Neural progenitor cell (in vitro differentiated cells): ENCODE measurements at regions not wholly inside any gene's neighbourhood (a gene's known extent, or its start where the extent isn't known, plus 50 kb on each side); places are given as distances from the start of the nearest gene placed in this dataset.

ENCODE experiments used
- DNase-seq: peaks from one replicate; pipeline ENCODE4 v3.0.0-alpha.2; 2016; ENCODE audit warnings: low spot score
- H2AFZ ChIP-seq: fragments of 200-600 bp; sonication (generic); replicated peaks from 2 replicates; pipeline ENCODE4 v1.6.1; 2016; ENCODE audit warnings: antibody characterized with exemption
- H3F3A ChIP-seq: fragments of 200-600 bp; sonication (generic); 2 replicates; pipeline ENCODE4 v1.6.1; 2016; ENCODE audit warnings: antibody characterized with exemption, low read depth
- H3K27ac ChIP-seq: fragments of 200-600 bp; sonication (generic); 2 replicates; pipeline ENCODE4 v1.5.1; 2016; ENCODE audit warnings: mild to moderate bottlenecking
- H3K27me3 ChIP-seq: fragments of 200-600 bp; sonication (generic); 2 replicates; pipeline ENCODE4 v1.6.1; 2016; ENCODE audit warnings: mild to moderate bottlenecking, moderate library complexity
- H3K36me3 ChIP-seq: fragments of 200-600 bp; sonication (generic); 2 replicates; pipeline ENCODE4 v1.5.1; 2016
- H3K4me1 ChIP-seq: fragments of 200-600 bp; sonication (generic); 2 replicates; pipeline ENCODE4 v1.6.1; 2016; ENCODE audit warnings: mixed run types
- H3K4me2 ChIP-seq: fragments of 200-600 bp; sonication (generic); 2 replicates; pipeline ENCODE4 v1.6.1; 2016
- H3K4me3 ChIP-seq: fragments of 200-600 bp; sonication (generic); 2 replicates; pipeline ENCODE4 v1.5.1; 2016
- H3K79me2 ChIP-seq: fragments of 200-600 bp; sonication (generic); 2 replicates; pipeline ENCODE4 v1.6.1; 2016; ENCODE audit warnings: low read depth
- H3K9ac ChIP-seq: fragments of 200-600 bp; sonication (generic); 2 replicates; pipeline ENCODE4 v1.6.1; 2016
- H3K9me3 ChIP-seq: fragments of 200-600 bp; sonication (generic); 2 replicates; pipeline ENCODE4 v1.5.1; 2016; ENCODE audit warnings: low read depth
- H4K20me1 ChIP-seq: fragments of 200-600 bp; sonication (generic); 2 replicates; pipeline ENCODE4 v1.6.1; 2016; ENCODE audit warnings: low read depth
- H3K27ac Mint-ChIP-seq: 3 replicates; pipeline ENCODE4 v1.8.0; 2021; ENCODE audit warnings: mixed read lengths
- H3K27me3 Mint-ChIP-seq: 2 replicates; pipeline ENCODE4 v1.8.0; 2022; ENCODE audit warnings: low read depth, mild to moderate bottlenecking, inconsistent platforms, moderate library complexity, mixed read lengths; ENCODE audit not compliant: insufficient read depth
- H3K36me3 Mint-ChIP-seq: 3 replicates; pipeline ENCODE4 v1.8.0; 2021; ENCODE audit warnings: mixed read lengths
- H3K4me1 Mint-ChIP-seq: 3 replicates; pipeline ENCODE4 v1.8.0; 2021; ENCODE audit warnings: mixed read lengths
- H3K4me3 Mint-ChIP-seq: 3 replicates; pipeline ENCODE4 v1.8.0; 2021; ENCODE audit warnings: mild to moderate bottlenecking, moderate library complexity, mixed read lengths
- H3K9me3 Mint-ChIP-seq: 3 replicates; pipeline ENCODE4 v1.8.0; 2020; ENCODE audit warnings: mixed read lengths
- CTCF ChIP-seq: fragments of 200-600 bp; sonication (generic); IDR thresholded peaks from 2 replicates; pipeline ENCODE4 v1.5.1; 2017; ENCODE audit warnings: antibody characterized with exemption, mild to moderate bottlenecking
- EZH2 ChIP-seq: fragments of 200-600 bp; sonication (generic); IDR thresholded peaks from 2 replicates; pipeline ENCODE4 v1.6.1; 2017; ENCODE audit warnings: antibody characterized with exemption, mild to moderate bottlenecking, moderate library complexity
- EZH2phosphoT487 ChIP-seq: fragments of 200-600 bp; sonication (generic); IDR thresholded peaks from 2 replicates; pipeline ENCODE4 v1.6.1; 2017; ENCODE audit warnings: antibody characterized with exemption

- no peak for TF ChIP-seq EZH2phosphoT487
- no peak for TF ChIP-seq EZH2
- TF ChIP-seq CTCF = peak; percentile 96
- Histone ChIP-seq H4K20me1 (no peaks in the 10 kb centered on the region), H3K27ac (no peak overlapping the region)
These were observed 144.4 kb upstream of the ZNF644 start for GRCh38 chr1:91166106-91166712.

GRCh38 chr1:91165033-91165654, 143.3 kb upstream of the ZNF644 start:
- peak overlapping the region; percentile 47 for H2AFZ ChIP-seq

More at GRCh38 chr1:91166106-91166712, 144.4 kb upstream of the ZNF644 start:
- Histone ChIP-seq H3K4me2 (no peak overlapping the region), H2AFZ (peak overlapping the region; percentile 86), H3K27me3 (no peaks in the 10 kb centered on the region), H3K4me1 (peaks cover 6% of the 10 kb centered on the region), H3K4me3 (no peak overlapping the region), H3K79me2 (no peaks in the 10 kb centered on the region), H3K36me3 (no peaks in the 10 kb centered on the region), H3F3A (peaks cover 14% of the 10 kb centered on the region), H3K9ac (no peak overlapping the region), H3K9me3 (no peaks in the 10 kb centered on the region)
- H3K36me3 Mint-ChIP-seq = no peaks in the 10 kb centered on the region
- DNase-seq = peak; percentile 87
- H3K27me3 Mint-ChIP-seq = peaks cover 9% of the 10 kb centered on the region
- no peak overlapping the region for H3K4me3 Mint-ChIP-seq
- H3K9me3 Mint-ChIP-seq = no peaks in the 10 kb centered on the region
- H3K4me1 Mint-ChIP-seq = peaks cover 27% of the 10 kb centered on the region
- no peak overlapping the region for H3K27ac Mint-ChIP-seq

GRCh38 chr1:91162613-91163012, 140.8 kb upstream of the ZNF644 start:
- Histone ChIP-seq H4K20me1 (no peaks in the 10 kb centered on the region), H3K4me1 (peaks cover 6% of the 10 kb centered on the region), H3K36me3 (no peaks in the 10 kb centered on the region), H3K9ac (no peak overlapping the region), H3K4me3 (no peak overlapping the region), H3K27ac (no peak overlapping the region), H3K4me2 (no peak overlapping the region), H2AFZ (no peak overlapping the region), H3K27me3 (no peaks in the 10 kb centered on the region), H3K9me3 (no peaks in the 10 kb centered on the region), H3K79me2 (no peaks in the 10 kb centered on the region), H3F3A (peaks cover 8% of the 10 kb centered on the region)
- Mint-ChIP-seq H3K4me3 (no peak overlapping the region), H3K27ac (no peak overlapping the region), H3K27me3 (peaks cover 11% of the 10 kb centered on the region), H3K9me3 (no peaks in the 10 kb centered on the region), H3K36me3 (no peaks in the 10 kb centered on the region), H3K4me1 (peaks cover 27% of the 10 kb centered on the region)
- no peak for TF ChIP-seq CTCF
- no peak for TF ChIP-seq EZH2
- TF ChIP-seq EZH2phosphoT487 = no peak
- DNase-seq = no peak

More at GRCh38 chr1:91165033-91165654, 143.3 kb upstream of the ZNF644 start:
- Mint-ChIP-seq H3K4me1 (peaks cover 27% of the 10 kb centered on the region), H3K27ac (peak overlapping the region; percentile 70), H3K27me3 (peaks cover 9% of the 10 kb centered on the region), H3K4me3 (no peak overlapping the region), H3K9me3 (no peaks in the 10 kb centered on the region), H3K36me3 (no peaks in the 10 kb centered on the region)
- no peaks in the 10 kb centered on the region for H3K27me3 ChIP-seq
- DNase-seq = peak; percentile 88
- H3K4me3 ChIP-seq = no peak overlapping the region
- no peak overlapping the region for H3K9ac ChIP-seq
- H3K4me2 ChIP-seq = peak overlapping the region; percentile 3
- H3K4me1 ChIP-seq = peaks cover 6% of the 10 kb centered on the region
- no peak overlapping the region for H3K27ac ChIP-seq
- no peaks in the 10 kb centered on the region for H3K79me2 ChIP-seq
- no peaks in the 10 kb centered on the region for H3K36me3 ChIP-seq
- H3F3A ChIP-seq = peaks cover 14% of the 10 kb centered on the region
- H4K20me1 ChIP-seq = no peaks in the 10 kb centered on the region
- TF ChIP-seq CTCF = peak; percentile 95
- no peak for TF ChIP-seq EZH2phosphoT487
- no peaks in the 10 kb centered on the region for H3K9me3 ChIP-seq
